ENCODE measurements at regions not wholly inside any gene's neighbourhood (a gene's known extent, or its start where the extent isn't known, plus 50 kb on each side); places are given as distances from the start of the nearest gene placed in this dataset.

GRCh38 chr1:214983126-214983869, 99.2 kb upstream of the KCNK2 start:
- H3K27me3 ChIP-seq (ENCODE audit: insufficient read depth, poor library complexity, severe bottlenecking): no peaks in the 10 kb centered on the region
- no peak for DNase-seq (ENCODE audit: low read depth in 1 of 2, low spot score in 1 of 2)
- no peak overlapping the region for H3K4me3 ChIP-seq (replicated peaks; ENCODE audit: insufficient read depth, low read length)
- H3K27ac ChIP-seq (replicated peaks): no peak overlapping the region
- TF ChIP-seq CTCF (IDR thresholded peaks at IDR 0.05; ENCODE audit: insufficient read depth, low read length) (no peak), GABPA (IDR thresholded peaks at IDR 0.05; ENCODE audit: low read depth) (no peak), SPI1 (IDR thresholded peaks at IDR 0.05; ENCODE audit: borderline replicate concordance, low read depth) (no peak)

DNA sequence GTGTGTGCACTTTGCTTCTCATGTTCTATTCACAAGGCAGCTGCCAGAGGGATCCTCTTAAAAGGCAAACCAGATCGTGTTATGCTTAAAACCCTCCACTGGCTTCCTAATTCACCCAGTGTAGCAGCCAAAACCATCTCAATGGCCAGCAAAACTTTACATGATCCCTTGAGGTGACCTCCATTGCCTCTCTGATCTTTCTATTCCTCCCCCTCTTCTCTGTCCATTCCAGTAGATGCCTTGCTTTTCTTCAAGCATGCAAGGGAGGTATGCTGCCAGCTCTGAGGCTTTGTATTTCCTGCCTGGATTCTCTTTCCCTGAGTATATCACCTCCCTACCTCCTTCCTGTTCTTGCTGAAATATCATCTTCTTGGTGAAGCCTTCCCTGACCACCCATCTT, 93.2 kb upstream of the KCNK2 start:
- no peaks in the 10 kb centered on the region for H3K27me3 ChIP-seq (ENCODE audit: insufficient read depth, poor library complexity, severe bottlenecking)
- no peak overlapping the region for H3K4me3 ChIP-seq (replicated peaks; ENCODE audit: insufficient read depth, low read length)
- no peak overlapping the region for H3K27ac ChIP-seq (replicated peaks)
- TF ChIP-seq SPI1 (IDR thresholded peaks at IDR 0.05; ENCODE audit: borderline replicate concordance, low read depth): no peak
- TF ChIP-seq, protein P1, sequence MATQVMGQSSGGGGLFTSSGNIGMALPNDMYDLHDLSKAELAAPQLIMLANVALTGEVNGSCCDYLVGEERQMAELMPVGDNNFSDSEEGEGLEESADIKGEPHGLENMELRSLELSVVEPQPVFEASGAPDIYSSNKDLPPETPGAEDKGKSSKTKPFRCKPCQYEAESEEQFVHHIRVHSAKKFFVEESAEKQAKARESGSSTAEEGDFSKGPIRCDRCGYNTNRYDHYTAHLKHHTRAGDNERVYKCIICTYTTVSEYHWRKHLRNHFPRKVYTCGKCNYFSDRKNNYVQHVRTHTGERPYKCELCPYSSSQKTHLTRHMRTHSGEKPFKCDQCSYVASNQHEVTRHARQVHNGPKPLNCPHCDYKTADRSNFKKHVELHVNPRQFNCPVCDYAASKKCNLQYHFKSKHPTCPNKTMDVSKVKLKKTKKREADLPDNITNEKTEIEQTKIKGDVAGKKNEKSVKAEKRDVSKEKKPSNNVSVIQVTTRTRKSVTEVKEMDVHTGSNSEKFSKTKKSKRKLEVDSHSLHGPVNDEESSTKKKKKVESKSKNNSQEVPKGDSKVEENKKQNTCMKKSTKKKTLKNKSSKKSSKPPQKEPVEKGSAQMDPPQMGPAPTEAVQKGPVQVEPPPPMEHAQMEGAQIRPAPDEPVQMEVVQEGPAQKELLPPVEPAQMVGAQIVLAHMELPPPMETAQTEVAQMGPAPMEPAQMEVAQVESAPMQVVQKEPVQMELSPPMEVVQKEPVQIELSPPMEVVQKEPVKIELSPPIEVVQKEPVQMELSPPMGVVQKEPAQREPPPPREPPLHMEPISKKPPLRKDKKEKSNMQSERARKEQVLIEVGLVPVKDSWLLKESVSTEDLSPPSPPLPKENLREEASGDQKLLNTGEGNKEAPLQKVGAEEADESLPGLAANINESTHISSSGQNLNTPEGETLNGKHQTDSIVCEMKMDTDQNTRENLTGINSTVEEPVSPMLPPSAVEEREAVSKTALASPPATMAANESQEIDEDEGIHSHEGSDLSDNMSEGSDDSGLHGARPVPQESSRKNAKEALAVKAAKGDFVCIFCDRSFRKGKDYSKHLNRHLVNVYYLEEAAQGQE (IDR thresholded peaks at IDR 0.05; ENCODE audit: insufficient replicate concordance, low read depth): no peak
- no peak for TF ChIP-seq GABPA (IDR thresholded peaks at IDR 0.05; ENCODE audit: low read depth)
- no peak for TF ChIP-seq CTCF (IDR thresholded peaks at IDR 0.05; ENCODE audit: insufficient read depth, low read length)
- TF ChIP-seq POLR2AphosphoS5 (IDR thresholded peaks at IDR 0.05; ENCODE audit: low read depth): no peak
- no peak for DNase-seq (ENCODE audit: low read depth in 1 of 2, low spot score in 1 of 2)

GRCh38 chr1:214990619-214991018, 91.9 kb upstream of the KCNK2 start:
- Histone ChIP-seq H3K27me3 (ENCODE audit: insufficient read depth, poor library complexity, severe bottlenecking) (no peaks in the 10 kb centered on the region), H3K4me3 (replicated peaks; ENCODE audit: insufficient read depth, low read length) (no peak overlapping the region), H3K27ac (replicated peaks) (no peak overlapping the region)
- TF ChIP-seq, protein P1 (IDR thresholded peaks at IDR 0.05; ENCODE audit: insufficient replicate concordance, low read depth): no peak
- TF ChIP-seq SPI1 (IDR thresholded peaks at IDR 0.05; ENCODE audit: borderline replicate concordance, low read depth) (no peak), CTCF (IDR thresholded peaks at IDR 0.05; ENCODE audit: insufficient read depth, low read length) (no peak), GABPA (IDR thresholded peaks at IDR 0.05; ENCODE audit: low read depth) (no peak), POLR2AphosphoS5 (IDR thresholded peaks at IDR 0.05; ENCODE audit: low read depth) (no peak)
- DNase-seq (ENCODE audit: low read depth in 1 of 2, low spot score in 1 of 2): no peak

Measured in HL-60 (cell line).